HFFc6 (cell line): ENCODE measurements at regions not wholly inside any gene's neighbourhood (a gene's known extent, or its start where the extent isn't known, plus 50 kb on each side); places are given as distances from the start of the nearest gene placed in this dataset.
"Not testable (repeated sequence)": the region's sequence is repeated elsewhere in the genome, so short reads cannot be mapped to it uniquely, and the experiment has no call there.

Source experiments
- DNase-seq: peaks from one replicate; pipeline ENCODE4 v3.0.0-alpha.2; 2018
- H3K27ac Mint-ChIP-seq: 2 replicates; pipeline ENCODE4 v1.8.0; 2020; ENCODE audit warnings: mild to moderate bottlenecking, mixed read lengths
- H3K27me3 Mint-ChIP-seq: 2 replicates; pipeline ENCODE4 v1.8.0; 2021; ENCODE audit warnings: mild to moderate bottlenecking, moderate library complexity, mixed read lengths; ENCODE audit not compliant: insufficient read depth
- H3K36me3 Mint-ChIP-seq: 2 replicates; pipeline ENCODE4 v1.8.0; 2021; ENCODE audit warnings: low read depth, mixed read lengths
- H3K4me1 Mint-ChIP-seq: 2 replicates; pipeline ENCODE4 v1.8.0; 2020; ENCODE audit warnings: low read depth, mixed read lengths
- H3K4me3 Mint-ChIP-seq: 2 replicates; pipeline ENCODE4 v1.8.0; 2020; ENCODE audit warnings: mild to moderate bottlenecking, moderate library complexity, mixed read lengths
- H3K9me3 Mint-ChIP-seq: 2 replicates; pipeline ENCODE4 v1.8.0; 2020; ENCODE audit warnings: mild to moderate bottlenecking, mixed read lengths
- TF ChIP-seq, protein P1 (sequence below): fragments of 200-600 bp; sonication (generic); IDR thresholded peaks from 2 replicates; pipeline ENCODE4 v1.5.0; 2021; ENCODE audit warnings: antibody characterized with exemption, mild to moderate bottlenecking

DNA sequence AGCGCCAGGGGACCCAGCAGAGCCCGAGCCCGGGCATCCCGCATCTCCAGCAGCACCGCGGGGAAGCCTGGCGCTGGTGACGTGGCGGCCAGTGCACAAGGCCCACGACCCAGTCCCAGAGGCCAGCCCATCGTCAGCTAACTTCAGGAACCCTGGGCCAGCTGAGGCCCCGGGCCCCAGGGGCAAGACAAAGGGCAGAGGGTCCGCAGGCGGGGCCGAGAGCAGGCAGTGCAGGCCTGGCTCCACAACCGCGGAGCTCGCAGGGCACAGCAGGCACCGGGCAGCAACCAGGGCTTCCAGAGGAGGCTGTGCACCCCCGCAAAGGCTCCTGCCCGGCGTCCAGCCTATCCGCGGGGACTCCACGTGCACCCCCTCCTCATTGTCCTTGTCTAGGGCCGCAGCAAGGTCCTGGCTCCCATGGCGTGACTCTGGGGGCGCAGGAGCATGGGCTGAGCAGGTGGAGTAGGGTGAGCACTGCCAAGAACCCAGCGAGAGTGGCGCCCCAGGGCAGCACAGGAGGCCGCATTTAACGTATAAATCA, 352.5 kb downstream of the KCNJ18 start:
- not testable (repeated sequence) for H3K4me1 Mint-ChIP-seq, DNase-seq, H3K4me3 Mint-ChIP-seq, H3K36me3 Mint-ChIP-seq, H3K9me3 Mint-ChIP-seq, H3K27ac Mint-ChIP-seq, H3K27me3 Mint-ChIP-seq

DNA sequence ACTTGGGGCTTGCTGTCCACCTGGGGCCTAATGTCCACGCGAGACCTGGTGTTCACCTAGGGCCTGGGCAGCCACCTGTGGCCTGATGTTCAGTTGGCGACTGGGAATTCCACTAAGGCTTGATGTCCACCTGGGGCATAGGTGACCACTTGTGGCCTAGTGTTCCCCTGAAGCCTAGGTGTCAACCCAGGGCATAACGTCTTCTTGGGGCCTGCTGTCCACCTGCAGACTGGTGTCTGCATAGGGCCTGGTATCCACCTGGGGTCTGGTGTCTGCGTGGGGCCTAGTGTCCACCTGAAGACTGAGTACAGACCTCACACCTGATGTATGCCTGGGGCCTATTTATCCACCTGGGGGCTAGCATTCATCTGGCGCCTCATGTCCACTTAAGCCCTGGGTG, 355.2 kb downstream of the KCNJ18 start:
- H3K36me3 Mint-ChIP-seq, DNase-seq, H3K4me1 Mint-ChIP-seq, H3K4me3 Mint-ChIP-seq, H3K27me3 Mint-ChIP-seq, H3K27ac Mint-ChIP-seq: not testable (repeated sequence)
- peaks cover 14% of the 10 kb centered on the region for H3K9me3 Mint-ChIP-seq

DNA sequence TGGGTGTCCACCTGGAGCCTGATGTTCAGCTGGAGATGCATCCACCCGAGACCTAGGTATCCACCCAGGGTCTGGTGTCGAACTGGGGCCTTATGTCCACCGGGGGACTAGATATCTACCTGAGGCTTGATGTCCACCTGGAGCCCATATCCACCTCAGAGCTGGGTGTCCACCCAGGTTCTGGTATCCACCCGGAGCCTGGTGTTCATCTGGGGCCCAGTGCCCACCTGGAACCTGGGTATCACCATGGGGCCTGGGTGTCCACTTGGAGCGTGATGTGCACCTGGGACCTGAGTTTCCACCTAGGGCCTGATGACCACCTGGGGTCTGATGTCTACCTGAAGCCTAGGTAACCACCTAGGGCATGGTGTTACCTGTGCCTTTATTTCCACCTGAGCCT, 355.9 kb downstream of the KCNJ18 start:
- H3K9me3 Mint-ChIP-seq = peaks cover 14% of the 10 kb centered on the region
- not testable (repeated sequence) for H3K4me3 Mint-ChIP-seq

DNA sequence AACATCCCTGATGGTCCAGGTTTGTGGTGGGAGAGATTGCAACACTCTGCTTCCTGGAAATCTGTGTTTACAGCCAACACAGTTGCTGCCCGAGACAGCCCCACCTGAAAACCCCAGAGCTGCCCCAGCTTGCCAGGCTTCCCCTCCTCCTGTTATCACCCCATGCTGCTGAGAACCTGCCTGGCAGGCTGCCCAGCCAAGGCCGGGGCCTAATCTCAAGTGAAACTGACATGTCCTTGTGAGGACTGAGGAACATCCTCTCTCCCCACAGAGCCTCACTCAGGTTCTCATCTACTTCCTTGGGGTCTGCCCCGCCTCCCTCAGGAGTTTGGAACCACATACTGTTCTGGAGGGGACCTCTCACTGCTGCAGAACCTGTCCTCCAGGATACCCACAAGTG, 358.4 kb downstream of the KCNJ18 start:
- DNase-seq = not testable (repeated sequence)
- H3K9me3 Mint-ChIP-seq = peaks cover 10% of the 10 kb centered on the region

More for the DNA sequence above, 355.9 kb downstream of the KCNJ18 start:
- H3K27ac Mint-ChIP-seq, H3K36me3 Mint-ChIP-seq, DNase-seq, H3K4me1 Mint-ChIP-seq, H3K27me3 Mint-ChIP-seq: not testable (repeated sequence)

DNA sequence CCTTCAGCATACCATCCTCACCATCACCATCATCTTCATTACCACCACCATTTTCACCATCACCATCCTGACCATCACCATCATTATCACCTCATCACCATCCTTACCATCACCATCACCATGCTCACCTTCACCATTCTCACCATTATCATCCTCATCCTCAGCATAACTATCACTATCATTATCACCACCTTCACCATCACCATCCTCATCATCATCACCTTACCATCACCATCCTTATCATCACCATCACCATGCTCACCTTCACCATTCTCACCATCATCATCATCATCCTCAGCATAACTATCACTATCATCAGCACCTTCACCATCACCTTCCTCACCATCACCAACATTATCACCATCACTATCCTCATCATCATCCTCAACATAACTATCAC, 360.4 kb downstream of the KCNJ18 start:
- not testable (repeated sequence) for DNase-seq, H3K27me3 Mint-ChIP-seq, H3K4me1 Mint-ChIP-seq, H3K36me3 Mint-ChIP-seq, H3K27ac Mint-ChIP-seq, H3K4me3 Mint-ChIP-seq
- peaks cover 13% of the 10 kb centered on the region for H3K9me3 Mint-ChIP-seq

More for the DNA sequence above, 358.4 kb downstream of the KCNJ18 start:
- not testable (repeated sequence) for H3K4me3 Mint-ChIP-seq, H3K4me1 Mint-ChIP-seq, H3K27me3 Mint-ChIP-seq, H3K36me3 Mint-ChIP-seq, H3K27ac Mint-ChIP-seq

DNA sequence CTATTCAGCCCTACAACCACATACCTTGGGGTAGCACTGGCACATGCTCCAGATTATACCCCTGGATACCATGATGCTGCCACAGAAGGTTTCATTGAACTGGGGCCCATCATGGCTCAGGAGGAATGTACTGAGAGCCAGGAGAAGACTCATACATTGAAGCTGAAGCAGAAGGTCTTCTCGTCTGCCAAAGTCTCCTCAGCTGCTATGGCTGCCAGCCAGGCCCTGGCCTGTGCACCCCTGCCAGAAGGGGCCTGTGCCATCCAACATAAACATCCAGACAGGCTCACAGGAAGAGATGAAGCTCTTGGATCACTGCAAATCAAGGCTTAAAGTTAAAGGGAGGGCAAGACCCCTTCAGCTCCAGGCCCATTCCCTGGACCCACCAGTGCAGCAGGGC, 364.2 kb downstream of the KCNJ18 start:
- not testable (repeated sequence) for H3K36me3 Mint-ChIP-seq, H3K4me1 Mint-ChIP-seq, H3K9me3 Mint-ChIP-seq, H3K27ac Mint-ChIP-seq, H3K4me3 Mint-ChIP-seq, H3K27me3 Mint-ChIP-seq, DNase-seq

DNA sequence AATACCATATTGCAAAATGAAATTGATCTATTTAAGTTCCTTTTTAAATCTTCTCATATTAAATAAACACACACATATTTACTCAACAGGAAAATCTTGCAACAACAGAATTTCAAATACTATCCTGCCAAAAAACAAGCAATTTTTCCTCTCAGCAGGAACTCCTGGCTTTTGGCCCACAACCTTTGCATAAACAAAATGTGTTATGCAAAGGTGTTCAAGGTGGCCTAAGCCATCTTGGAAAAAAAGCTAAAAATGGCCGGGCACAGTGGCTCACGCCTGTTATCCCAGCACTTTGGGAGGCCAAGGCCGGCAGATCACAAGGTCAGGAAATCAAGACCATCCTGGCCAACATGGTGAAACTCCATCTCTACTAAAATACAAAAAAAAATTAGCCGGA, 383.6 kb downstream of the KCNJ18 start:
- not testable (repeated sequence) for H3K27me3 Mint-ChIP-seq, H3K9me3 Mint-ChIP-seq, H3K36me3 Mint-ChIP-seq, H3K4me1 Mint-ChIP-seq, H3K4me3 Mint-ChIP-seq, H3K27ac Mint-ChIP-seq, DNase-seq

DNA sequence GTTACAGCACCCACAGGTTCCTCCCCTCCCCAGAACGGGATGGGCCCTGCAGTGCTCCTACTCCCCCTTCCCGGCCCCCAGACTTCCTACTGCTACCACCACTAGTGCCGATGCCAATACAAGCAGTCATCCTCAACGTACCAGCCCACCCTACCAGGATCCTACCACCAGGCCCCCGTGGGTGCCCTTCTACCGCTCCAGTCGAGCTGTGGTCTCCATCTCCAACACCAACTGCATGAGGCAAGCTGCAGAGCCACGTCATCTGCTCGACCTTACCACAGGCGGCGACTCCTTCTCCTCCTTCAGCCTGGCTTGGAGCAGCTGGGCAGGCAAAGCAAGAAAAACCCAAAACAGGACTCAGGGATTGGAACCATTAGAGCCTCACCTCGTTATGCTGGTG, 396.3 kb downstream of the KCNJ18 start:
- peaks cover 25% of the 10 kb centered on the region for H3K9me3 Mint-ChIP-seq
- not testable (repeated sequence) for H3K27me3 Mint-ChIP-seq, DNase-seq, H3K4me1 Mint-ChIP-seq, H3K27ac Mint-ChIP-seq, H3K36me3 Mint-ChIP-seq, H3K4me3 Mint-ChIP-seq

DNA sequence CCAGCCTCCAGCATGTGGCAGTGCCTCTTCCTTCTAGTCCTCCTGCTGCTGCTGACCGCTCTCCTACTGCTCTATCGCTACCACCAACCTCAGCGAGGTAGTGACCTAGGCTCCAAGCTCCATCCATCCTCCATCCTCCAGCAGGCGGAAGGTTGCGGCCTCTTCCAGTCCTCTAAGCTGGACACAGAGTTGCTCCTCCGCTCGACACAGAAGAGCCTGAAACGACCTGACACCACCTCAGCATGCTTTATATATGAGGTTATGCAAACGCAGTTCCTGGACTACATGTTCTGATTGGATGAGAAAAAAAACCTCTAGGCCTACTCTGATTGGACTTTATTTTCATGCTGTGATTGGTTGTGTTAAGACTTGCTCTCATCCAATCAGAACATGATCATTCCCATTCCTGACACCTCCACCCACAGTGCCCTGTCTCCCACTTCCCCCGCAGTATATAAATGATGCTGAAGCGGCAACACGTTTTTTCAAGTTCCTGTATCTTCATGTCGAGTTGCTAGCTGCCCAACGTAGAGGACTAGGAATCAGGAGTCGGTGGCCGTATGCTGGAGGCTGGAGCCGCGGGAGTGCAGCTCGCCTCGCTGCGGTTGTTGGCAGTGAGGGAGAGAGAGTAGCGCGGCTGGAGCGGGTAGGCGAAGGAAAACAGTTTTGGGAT, 398.1 kb downstream of the KCNJ18 start:
- Mint-ChIP-seq H3K27ac (no peak overlapping the region), H3K9me3 (peaks cover 25% of the 10 kb centered on the region), H3K4me1 (no peaks in the 10 kb centered on the region), H3K36me3 (peaks cover 8% of the 10 kb centered on the region), H3K27me3 (no peaks in the 10 kb centered on the region), H3K4me3 (no peak overlapping the region)
- TF ChIP-seq, protein P1, sequence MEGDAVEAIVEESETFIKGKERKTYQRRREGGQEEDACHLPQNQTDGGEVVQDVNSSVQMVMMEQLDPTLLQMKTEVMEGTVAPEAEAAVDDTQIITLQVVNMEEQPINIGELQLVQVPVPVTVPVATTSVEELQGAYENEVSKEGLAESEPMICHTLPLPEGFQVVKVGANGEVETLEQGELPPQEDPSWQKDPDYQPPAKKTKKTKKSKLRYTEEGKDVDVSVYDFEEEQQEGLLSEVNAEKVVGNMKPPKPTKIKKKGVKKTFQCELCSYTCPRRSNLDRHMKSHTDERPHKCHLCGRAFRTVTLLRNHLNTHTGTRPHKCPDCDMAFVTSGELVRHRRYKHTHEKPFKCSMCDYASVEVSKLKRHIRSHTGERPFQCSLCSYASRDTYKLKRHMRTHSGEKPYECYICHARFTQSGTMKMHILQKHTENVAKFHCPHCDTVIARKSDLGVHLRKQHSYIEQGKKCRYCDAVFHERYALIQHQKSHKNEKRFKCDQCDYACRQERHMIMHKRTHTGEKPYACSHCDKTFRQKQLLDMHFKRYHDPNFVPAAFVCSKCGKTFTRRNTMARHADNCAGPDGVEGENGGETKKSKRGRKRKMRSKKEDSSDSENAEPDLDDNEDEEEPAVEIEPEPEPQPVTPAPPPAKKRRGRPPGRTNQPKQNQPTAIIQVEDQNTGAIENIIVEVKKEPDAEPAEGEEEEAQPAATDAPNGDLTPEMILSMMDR = no peak
- no peak for DNase-seq

DNA sequence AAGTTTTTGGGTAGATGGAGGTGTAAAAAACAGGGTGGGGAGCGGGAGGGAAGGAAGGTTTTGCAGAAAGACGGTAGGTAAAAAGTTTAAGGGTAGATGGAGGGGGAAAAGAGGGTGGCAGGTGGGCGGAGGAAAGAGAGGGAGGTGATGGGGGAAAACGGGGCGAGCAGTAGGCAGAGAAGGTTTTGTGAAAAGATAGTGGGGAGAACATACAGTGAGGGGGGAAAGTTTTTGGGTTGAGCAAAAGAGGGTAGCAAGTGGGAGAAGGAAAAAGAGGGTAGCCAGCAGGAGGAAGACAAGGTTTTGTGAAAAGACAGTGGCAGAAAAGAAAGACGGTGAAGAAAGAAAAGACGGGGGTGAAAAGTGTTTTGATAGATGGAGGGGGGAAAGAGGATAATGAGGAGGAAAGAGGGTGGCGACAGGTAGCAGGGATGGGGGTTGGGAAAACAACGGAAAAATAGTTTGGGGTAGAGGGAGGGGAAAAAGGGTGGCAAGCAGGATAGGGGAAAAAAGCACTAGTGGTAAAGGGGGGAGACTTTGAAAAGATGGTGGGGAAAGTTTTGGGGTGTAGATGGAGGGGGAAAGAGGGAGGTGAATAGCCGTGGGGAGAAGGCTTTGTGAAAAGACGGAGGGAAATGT, 398.8 kb downstream of the KCNJ18 start:
- not testable (repeated sequence) for H3K27ac Mint-ChIP-seq, H3K36me3 Mint-ChIP-seq, H3K27me3 Mint-ChIP-seq, DNase-seq, H3K4me1 Mint-ChIP-seq, H3K4me3 Mint-ChIP-seq
- peaks cover 24% of the 10 kb centered on the region for H3K9me3 Mint-ChIP-seq

DNA sequence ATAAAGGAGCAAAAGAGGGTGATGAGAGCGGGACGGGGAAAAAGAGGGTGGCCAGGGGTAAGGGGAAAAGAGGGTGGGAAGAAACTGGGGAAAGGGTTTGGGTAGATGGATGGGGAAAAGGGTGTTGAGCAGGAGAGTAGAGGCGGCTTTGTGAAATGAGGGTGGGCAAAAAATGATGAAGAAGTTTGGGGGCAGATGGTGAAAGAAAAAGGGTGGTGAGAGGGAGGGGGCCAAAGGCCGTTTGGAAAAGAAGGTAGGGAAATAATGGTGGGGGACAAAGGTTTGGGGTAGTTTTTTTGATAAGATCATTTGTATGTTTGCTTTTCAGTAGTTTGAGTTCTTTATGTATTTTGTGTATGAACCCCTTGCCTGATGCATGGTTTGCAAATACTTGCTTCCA, 399.5 kb downstream of the KCNJ18 start:
- not testable (repeated sequence) for DNase-seq, H3K27me3 Mint-ChIP-seq, H3K4me3 Mint-ChIP-seq, H3K27ac Mint-ChIP-seq, H3K36me3 Mint-ChIP-seq, H3K4me1 Mint-ChIP-seq
- H3K9me3 Mint-ChIP-seq = peaks cover 20% of the 10 kb centered on the region

DNA sequence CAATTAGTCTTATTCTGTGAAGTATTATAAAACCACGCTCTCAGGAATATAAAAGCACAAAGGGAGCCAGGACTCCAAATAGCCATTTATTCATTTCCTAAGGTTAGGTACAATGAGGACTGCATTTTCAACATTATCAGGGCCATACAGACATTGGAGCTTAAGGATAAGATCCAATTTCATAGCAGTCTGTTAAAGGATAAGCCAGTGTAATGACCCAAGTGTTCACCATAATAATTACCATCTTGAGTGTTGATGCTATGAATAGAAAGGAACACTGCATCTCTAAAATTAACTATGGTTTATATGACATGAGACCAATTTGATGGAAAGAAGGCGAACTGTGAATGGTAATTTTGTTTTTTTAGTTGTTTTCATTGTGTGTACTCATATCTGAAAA, 403.1 kb downstream of the KCNJ18 start:
- H3K4me1 Mint-ChIP-seq, H3K9me3 Mint-ChIP-seq, DNase-seq, H3K27me3 Mint-ChIP-seq, H3K27ac Mint-ChIP-seq, H3K4me3 Mint-ChIP-seq, H3K36me3 Mint-ChIP-seq: not testable (repeated sequence)

DNA sequence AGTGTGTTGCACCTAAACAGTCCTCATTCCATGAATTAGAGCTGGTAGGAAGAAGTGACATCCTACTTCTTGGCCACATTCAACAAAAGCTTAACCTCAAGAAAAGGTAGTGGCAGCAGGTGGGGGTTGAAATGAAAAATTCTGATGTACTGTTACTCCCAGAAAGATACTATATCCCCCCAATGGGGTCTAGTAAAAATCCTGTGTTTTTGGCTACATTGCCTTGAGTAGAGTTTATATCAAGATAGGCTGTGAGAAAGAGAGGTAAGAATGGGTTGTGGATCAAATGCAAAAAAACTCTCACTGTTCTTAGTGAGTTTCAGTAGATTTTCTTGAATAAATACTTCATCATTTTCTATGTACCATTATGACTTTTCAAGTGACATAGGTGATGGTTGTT, 407.3 kb downstream of the KCNJ18 start:
- not testable (repeated sequence) for H3K27me3 Mint-ChIP-seq

More for the DNA sequence above, 407.3 kb downstream of the KCNJ18 start:
- H3K9me3 Mint-ChIP-seq, DNase-seq, H3K36me3 Mint-ChIP-seq, H3K4me3 Mint-ChIP-seq, H3K27ac Mint-ChIP-seq, H3K4me1 Mint-ChIP-seq: not testable (repeated sequence)
